ENCODE measurements at regions not wholly inside any gene's neighbourhood (a gene's known extent, or its start where the extent isn't known, plus 50 kb on each side); places are given as distances from the start of the nearest gene placed in this dataset.

- 0 out of 2 replicates have a peak, but pooled peaks have one; percentile 11 for TF ChIP-seq RAD21 (IDR thresholded peaks at IDR 0.05; ENCODE audit: low read length)
- no peak for TF ChIP-seq CTCF (conservative IDR thresholded peaks at IDR 0.05; ENCODE audit: low read depth, low read length)
- TF ChIP-seq BHLHE40 (IDR thresholded peaks at IDR 0.05; ENCODE audit: low read depth, low read length): no peak
- peak; percentile 28; the same call in 1 of the 2 replicates for TF ChIP-seq USF2 (IDR thresholded peaks at IDR 0.05; ENCODE audit: low read depth, low read length)
- TF ChIP-seq RFX5 (IDR thresholded peaks at IDR 0.05; ENCODE audit: low read depth, low read length): no peak
- Histone ChIP-seq H3K9me3 (ENCODE audit: control insufficient read depth, insufficient read depth, low read length) (no peaks in the 10 kb centered on the region), H3K9ac (ENCODE audit: low read depth, low read length) (peak overlapping the region; percentile 57), H3K27ac (ENCODE audit: insufficient read depth, low read length) (peak overlapping the region; percentile 95), H4K5ac (ENCODE audit: low read depth, low read length) (peak overlapping the region; percentile 76), H3K23ac (ENCODE audit: low read depth, low read length) (peak overlapping the region; percentile 76), H3K4ac (ENCODE audit: low read depth, low read length) (peak overlapping the region; percentile 94), H3K4me3 (ENCODE audit: insufficient read depth, low read depth, low read length) (no peak overlapping the region), H3K18ac (ENCODE audit: low read depth, low read length) (peak overlapping the region; percentile 35), H2AK9ac (replicated peaks; ENCODE audit: low read depth, low read length, poor library complexity) (no peak overlapping the region), H2BK15ac (ENCODE audit: low read depth, low read length) (peak overlapping the region; percentile 40; the same call in 2 of the 3 replicates), H3K14ac (replicated peaks; ENCODE audit: low read depth, low read length) (peak overlapping the region; percentile 94), H4K8ac (ENCODE audit: low read depth in 2 of 2, low read length in 2 of 2) (peak overlapping the region; percentile 65 to 90; a peak in 3 of 4 replicates), H3K27me3 (ENCODE audit: control insufficient read depth, insufficient read depth, low read length) (no peaks in the 10 kb centered on the region), H2AFZ (replicated peaks; ENCODE audit: low read length, poor library complexity) (peak overlapping the region; percentile 66), H3K4me1 (ENCODE audit: control insufficient read depth, insufficient read depth, low read length) (peaks cover 10% of the 10 kb centered on the region; the same call in 1 of the 2 replicates), H2AK5ac (ENCODE audit: low read depth, low read length) (peak overlapping the region; percentile 14; the same call in 1 of the 2 replicates), H3K36me3 (ENCODE audit: control insufficient read depth, insufficient read depth, low read length) (no peaks in the 10 kb centered on the region), H2BK20ac (ENCODE audit: low read depth, low read length) (peak overlapping the region; percentile 85), H3K56ac (ENCODE audit: extremely low read depth, insufficient read depth, low read length) (peak overlapping the region; percentile 88), H4K91ac (ENCODE audit: insufficient read depth, low read depth, low read length) (peak overlapping the region; percentile 92), H3K9me1 (ENCODE audit: insufficient read depth, low read length) (peaks cover 8% of the 10 kb centered on the region; the same call in 1 of the 2 replicates), H2BK5ac (ENCODE audit: low read depth, low read length, poor library complexity, severe bottlenecking) (peak overlapping the region; percentile 75), H3K4me2 (ENCODE audit: low read depth, low read length) (peak overlapping the region; percentile 4; the same call in 1 of the 2 replicates), H3K79me1 (ENCODE audit: low read depth in 1 of 2, low read length in 2 of 2) (no peaks in the 10 kb centered on the region), H4K20me1 (ENCODE audit: insufficient read depth, low read length) (no peaks in the 10 kb centered on the region), H2BK120ac (ENCODE audit: low read depth, low read length) (peak overlapping the region; percentile 98)
- BruUV-seq (replicated peaks): no TSS peak
- peak; percentile 79 for ATAC-seq (ENCODE audit: low read depth)
- in situ Hi-C loops (cut with MboI; ENCODE audit: low sequenced_read_pairs): loop anchor here (10.0 kb wide), 1 partner anchor 370 kb away; the partner anchor contains the start of gene SGCD
- ChIA-PET POLR2A (ENCODE audit: unreplicated experiment) (interaction anchor here (0.7 kb wide), 1 partner anchor 371 kb away, joined by 6 read pairs; no protein-coding TSS in a partner anchor), CTCF (interaction anchor here (2.9 kb wide), 1 partner anchor 11 kb away, joined by 9 read pairs; no protein-coding TSS in a partner anchor)
- intact Hi-C loops (cut with micrococcal nuclease): loop anchor here (2.0 to 5.0 kb wide), 2 partner anchors 82 to 167 kb away; no protein-coding TSS in a partner anchor
- dilution Hi-C loops (cut with HindIII; ENCODE audit: low sequenced_read_pairs, unreplicated experiment): no loop called here
- WGBS, 2 experiments (ENCODE audit: extremely low coverage in 2 of 2, insufficient read length in 1 of 2): 21% methylated on average over 2 of the region's 6 CpGs; no CpG with 5 or more reads in 1 of the 2 experiments
- peak; percentile 77 for DNase-seq
Measured at GRCh38 chr5:155954701-155955445, 372.1 kb upstream of the SGCD start.
